ENCODE measurements at regions not wholly inside any gene's neighbourhood (a gene's known extent, or its start where the extent isn't known, plus 50 kb on each side); places are given as distances from the start of the nearest gene placed in this dataset.

DNA sequence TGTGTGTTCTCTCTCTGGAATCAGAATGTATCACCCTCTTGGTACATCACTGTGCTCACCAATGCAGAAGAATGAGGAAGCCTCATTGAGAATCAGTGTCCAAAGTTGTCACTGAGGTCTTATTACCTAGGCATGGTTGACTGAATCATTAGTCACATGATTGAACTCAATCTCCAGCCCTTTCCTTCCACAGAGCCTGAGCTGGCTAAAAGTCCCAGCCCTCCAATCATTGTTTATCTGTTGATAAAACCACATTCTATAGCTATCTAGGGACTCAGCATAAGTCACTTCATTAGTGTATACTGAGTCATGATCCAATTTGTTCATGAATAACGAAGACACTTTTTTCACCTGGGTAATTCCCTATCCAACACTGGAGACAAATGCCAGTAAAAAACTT is 396.8 kb downstream of the TRAM1L1 start:
- TF ChIP-seq, protein P1, sequence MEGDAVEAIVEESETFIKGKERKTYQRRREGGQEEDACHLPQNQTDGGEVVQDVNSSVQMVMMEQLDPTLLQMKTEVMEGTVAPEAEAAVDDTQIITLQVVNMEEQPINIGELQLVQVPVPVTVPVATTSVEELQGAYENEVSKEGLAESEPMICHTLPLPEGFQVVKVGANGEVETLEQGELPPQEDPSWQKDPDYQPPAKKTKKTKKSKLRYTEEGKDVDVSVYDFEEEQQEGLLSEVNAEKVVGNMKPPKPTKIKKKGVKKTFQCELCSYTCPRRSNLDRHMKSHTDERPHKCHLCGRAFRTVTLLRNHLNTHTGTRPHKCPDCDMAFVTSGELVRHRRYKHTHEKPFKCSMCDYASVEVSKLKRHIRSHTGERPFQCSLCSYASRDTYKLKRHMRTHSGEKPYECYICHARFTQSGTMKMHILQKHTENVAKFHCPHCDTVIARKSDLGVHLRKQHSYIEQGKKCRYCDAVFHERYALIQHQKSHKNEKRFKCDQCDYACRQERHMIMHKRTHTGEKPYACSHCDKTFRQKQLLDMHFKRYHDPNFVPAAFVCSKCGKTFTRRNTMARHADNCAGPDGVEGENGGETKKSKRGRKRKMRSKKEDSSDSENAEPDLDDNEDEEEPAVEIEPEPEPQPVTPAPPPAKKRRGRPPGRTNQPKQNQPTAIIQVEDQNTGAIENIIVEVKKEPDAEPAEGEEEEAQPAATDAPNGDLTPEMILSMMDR (IDR thresholded peaks at IDR 0.05; ENCODE audit: low read depth, low read length, missing control alignments) = no peak
- Histone ChIP-seq H3K27me3 (replicated peaks) (no peaks in the 10 kb centered on the region), H3K27ac (no peak overlapping the region), H3K4me3 (ENCODE audit: low read depth, low read length) (no peak overlapping the region), H3K36me3 (replicated peaks) (no peaks in the 10 kb centered on the region)
- in situ Hi-C loops (cut with HindIII; ENCODE audit: low pct_ligation_motif_present, low sequenced_read_pairs) = no loop called here
- no peak for DNase-seq

DNA sequence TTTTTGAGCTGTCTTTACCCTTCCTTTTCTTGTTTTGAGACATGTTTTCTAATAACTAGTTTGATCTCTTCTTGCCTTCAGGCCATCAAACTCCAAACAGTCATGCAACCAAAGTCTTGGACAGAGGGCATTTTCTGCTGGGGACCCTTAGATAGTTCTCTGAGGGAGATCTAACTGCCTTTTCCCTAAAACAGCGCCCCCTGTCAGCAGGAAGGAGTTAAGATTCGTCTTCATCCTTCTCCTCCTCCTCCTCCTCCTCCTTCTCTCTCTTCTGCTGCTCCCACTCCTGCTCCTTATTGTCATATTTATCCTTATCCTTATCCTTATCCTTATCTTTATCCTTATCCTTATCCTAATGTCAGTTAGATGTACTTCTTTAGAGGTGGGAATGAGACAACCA is 417.2 kb downstream of the TRAM1L1 start:
- Histone ChIP-seq H3K27ac (no peak overlapping the region), H3K4me3 (ENCODE audit: low read depth, low read length) (no peak overlapping the region), H3K27me3 (replicated peaks) (no peaks in the 10 kb centered on the region), H3K36me3 (replicated peaks) (no peaks in the 10 kb centered on the region)
- in situ Hi-C loops (cut with HindIII; ENCODE audit: low pct_ligation_motif_present, low sequenced_read_pairs) = no loop called here
- TF ChIP-seq, protein P1 (IDR thresholded peaks at IDR 0.05; ENCODE audit: low read depth, low read length, missing control alignments) = peak; percentile 26
- DNase-seq = no peak

GRCh38 chr4:116665716-116666115 is 419.7 kb downstream of the TRAM1L1 start:
- no peak overlapping the region for H3K4me3 ChIP-seq (ENCODE audit: low read depth, low read length)
- H3K27me3 ChIP-seq (replicated peaks) = no peaks in the 10 kb centered on the region
- in situ Hi-C loops (cut with HindIII; ENCODE audit: low pct_ligation_motif_present, low sequenced_read_pairs) = no loop called here
- DNase-seq = peak; percentile 2
- TF ChIP-seq, protein P1 (IDR thresholded peaks at IDR 0.05; ENCODE audit: low read depth, low read length, missing control alignments) = no peak
- H3K36me3 ChIP-seq (replicated peaks) = no peaks in the 10 kb centered on the region
- no peak overlapping the region for H3K27ac ChIP-seq

- in situ Hi-C loops (cut with HindIII; ENCODE audit: low pct_ligation_motif_present, low sequenced_read_pairs) = no loop called here
- TF ChIP-seq, protein P1 (IDR thresholded peaks at IDR 0.05; ENCODE audit: low read depth, low read length, missing control alignments) = no peak
- Histone ChIP-seq H3K27me3 (replicated peaks) (no peaks in the 10 kb centered on the region), H3K36me3 (replicated peaks) (no peaks in the 10 kb centered on the region), H3K4me3 (ENCODE audit: low read depth, low read length) (no peak overlapping the region), H3K27ac (no peak overlapping the region)
- no peak for DNase-seq
Measured at GRCh38 chr4:116664198-116664597, 421.2 kb downstream of the TRAM1L1 start.

- Histone ChIP-seq H3K36me3 (replicated peaks) (no peaks in the 10 kb centered on the region), H3K4me3 (ENCODE audit: low read depth, low read length) (no peak overlapping the region), H3K27ac (no peak overlapping the region), H3K27me3 (replicated peaks) (no peaks in the 10 kb centered on the region)
- TF ChIP-seq, protein P1 (IDR thresholded peaks at IDR 0.05; ENCODE audit: low read depth, low read length, missing control alignments) = no peak
- in situ Hi-C loops (cut with HindIII; ENCODE audit: low pct_ligation_motif_present, low sequenced_read_pairs) = no loop called here
- DNase-seq = no peak
Measured at GRCh38 chr4:116639070-116639577, 446.3 kb downstream of the TRAM1L1 start.

DNA sequence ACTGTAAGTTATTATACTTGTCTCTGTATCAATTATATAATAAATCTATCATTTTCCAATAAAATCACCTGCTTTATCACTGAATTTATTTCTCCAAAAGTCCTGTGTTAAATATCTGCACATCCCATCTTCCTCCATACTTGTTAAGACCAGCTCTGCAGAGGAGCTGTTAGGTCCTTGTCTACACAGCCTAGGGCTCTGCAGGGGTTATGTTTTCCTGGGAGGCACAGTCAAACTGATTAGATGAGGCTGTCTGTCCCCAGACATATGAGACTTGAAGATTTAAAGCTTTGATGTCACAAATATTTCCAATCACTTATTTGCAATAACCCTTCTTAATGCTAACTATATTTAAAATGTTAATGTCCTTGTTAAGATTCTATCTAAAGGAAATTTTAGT is 446.8 kb downstream of the TRAM1L1 start:
- no peaks in the 10 kb centered on the region for H3K36me3 ChIP-seq (replicated peaks)
- no peaks in the 10 kb centered on the region for H3K27me3 ChIP-seq (replicated peaks)
- no peak for DNase-seq
- in situ Hi-C loops (cut with HindIII; ENCODE audit: low pct_ligation_motif_present, low sequenced_read_pairs) = no loop called here
- TF ChIP-seq, protein P1 (IDR thresholded peaks at IDR 0.05; ENCODE audit: low read depth, low read length, missing control alignments) = no peak
- H3K4me3 ChIP-seq (ENCODE audit: low read depth, low read length) = no peak overlapping the region
- H3K27ac ChIP-seq = no peak overlapping the region

All from brain microvascular endothelial cell (primary cell).